C1 segment of cervical spinal cord (tissue), 14 donors: ENCODE measurements at regions not wholly inside any gene's neighbourhood (a gene's known extent, or its start where the extent isn't known, plus 50 kb on each side); places are given as distances from the start of the nearest gene placed in this dataset.
A peak's percentile ranks its signal among the peaks of the same experiment; 100 is the strongest.
"Not testable (repeated sequence)": the region's sequence is repeated elsewhere in the genome, so short reads cannot be mapped to it uniquely, and the experiment has no call there.

Experiments used
- DNase-seq, 14 donors: peaks; one replicate each; lab custom pipeline; 2025; lab: John Stamatoyannopoulos, UW

DNA sequence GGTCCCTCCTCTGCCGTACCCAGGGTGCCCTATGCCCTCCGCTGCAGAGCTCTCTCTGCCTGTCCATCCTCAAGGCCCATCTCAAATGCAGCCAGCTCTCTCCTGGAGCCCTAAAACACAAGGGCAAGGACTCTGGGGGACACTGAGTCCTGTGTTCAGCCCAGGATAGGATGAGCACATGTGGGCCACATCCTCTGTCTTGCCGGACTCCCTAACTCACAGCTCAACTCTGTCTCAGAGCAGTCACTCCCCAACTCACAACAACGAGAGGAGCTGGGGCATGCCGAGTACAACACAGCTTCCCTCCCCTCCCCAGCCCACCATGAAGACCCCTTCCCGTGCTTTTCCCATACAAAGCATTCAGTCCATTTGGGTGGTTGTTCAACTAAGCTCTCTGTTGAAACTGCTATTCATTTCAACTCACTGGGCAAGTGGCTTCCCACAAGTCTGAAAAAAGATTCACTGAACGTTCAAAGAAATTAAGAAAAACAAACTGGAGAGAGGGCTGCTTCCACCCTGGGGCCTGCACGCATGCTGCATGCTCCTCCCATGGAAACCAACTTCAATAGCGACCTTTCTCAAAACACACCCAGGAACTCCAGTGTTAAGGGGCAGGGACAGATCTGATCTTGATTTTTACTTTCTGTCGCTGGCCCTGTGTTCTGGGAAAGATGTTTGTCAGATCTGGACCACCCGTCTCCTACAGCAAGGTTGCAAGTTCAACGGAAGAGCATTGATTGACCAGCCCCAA, 124.3 kb upstream of the IGF1R start:
- no peak for DNase-seq

DNA sequence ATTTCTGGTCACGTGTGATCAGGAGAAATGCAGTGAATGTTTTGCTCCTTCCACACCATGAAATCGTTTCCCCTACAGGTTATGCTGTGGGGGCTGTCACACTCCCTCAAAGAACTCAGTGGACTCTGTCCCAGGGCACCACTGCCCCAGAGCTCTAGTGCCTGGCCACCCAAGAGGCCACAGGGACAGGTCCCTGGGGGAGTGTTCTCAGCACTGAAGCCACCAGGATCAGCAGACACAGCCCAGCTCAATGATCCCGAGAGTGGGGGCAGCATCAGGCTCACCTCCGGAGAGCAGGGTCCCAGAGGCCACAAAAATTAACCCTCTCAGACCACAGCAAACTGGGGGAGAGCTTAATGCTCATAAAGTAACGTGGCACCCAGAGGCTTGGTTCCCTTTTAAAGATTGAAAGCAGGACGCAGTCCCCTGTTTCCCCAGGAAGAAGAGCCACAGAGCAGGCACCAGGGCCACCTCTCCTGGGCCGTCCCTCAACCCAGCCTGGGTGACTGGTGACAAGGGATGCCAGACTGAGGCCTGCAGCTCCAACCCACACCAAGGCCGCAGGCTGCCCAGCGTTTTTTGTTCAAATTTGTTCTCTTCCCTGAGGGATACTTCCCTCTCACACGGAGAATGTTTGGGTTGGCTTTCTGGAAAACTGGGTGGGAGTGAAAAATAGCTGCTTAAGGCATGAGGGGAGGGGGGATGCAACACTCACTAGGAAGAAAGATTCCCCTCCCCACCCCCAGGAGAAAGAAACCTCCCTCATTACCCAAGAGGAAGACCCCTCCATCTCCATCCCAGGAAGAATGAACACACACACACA, 123.3 kb upstream of the IGF1R start:
- no peak for DNase-seq

DNA sequence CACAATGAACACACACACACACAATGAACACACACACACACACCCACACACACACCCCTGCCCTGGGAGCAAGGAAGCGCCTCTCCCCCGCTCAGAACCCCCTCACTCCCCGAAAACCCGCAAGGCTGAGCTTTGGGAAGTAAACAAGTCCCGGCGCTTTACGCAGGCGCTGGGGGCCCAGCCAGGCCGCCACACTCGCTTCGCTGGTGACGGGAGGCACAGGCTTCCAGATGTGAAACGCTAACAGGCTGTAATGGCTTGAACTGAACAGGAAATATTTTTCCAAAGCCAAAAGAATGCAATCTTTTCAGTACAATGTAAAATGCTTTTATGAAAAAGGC, 122.7 kb upstream of the IGF1R start:
- no peak for DNase-seq

DNA sequence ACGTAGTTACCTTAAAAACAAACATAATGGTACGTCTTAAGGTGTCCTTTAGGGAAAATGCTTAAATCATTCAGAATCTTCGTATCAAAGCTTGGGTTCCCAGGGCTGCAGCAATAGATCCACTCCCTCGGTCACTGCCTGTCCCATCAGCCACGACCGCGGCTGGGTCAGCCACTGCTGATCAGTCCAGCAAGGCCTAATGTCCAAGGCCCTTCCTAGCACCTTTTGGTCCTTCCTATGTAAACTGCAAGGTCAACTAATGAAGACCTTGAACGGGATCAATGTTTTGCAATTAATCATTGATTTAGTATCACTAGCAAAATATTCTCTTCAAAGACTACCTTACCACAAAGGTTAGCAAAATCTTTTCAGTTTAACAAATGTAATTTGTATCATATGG, 122.2 kb upstream of the IGF1R start:
- no peak for DNase-seq

DNA sequence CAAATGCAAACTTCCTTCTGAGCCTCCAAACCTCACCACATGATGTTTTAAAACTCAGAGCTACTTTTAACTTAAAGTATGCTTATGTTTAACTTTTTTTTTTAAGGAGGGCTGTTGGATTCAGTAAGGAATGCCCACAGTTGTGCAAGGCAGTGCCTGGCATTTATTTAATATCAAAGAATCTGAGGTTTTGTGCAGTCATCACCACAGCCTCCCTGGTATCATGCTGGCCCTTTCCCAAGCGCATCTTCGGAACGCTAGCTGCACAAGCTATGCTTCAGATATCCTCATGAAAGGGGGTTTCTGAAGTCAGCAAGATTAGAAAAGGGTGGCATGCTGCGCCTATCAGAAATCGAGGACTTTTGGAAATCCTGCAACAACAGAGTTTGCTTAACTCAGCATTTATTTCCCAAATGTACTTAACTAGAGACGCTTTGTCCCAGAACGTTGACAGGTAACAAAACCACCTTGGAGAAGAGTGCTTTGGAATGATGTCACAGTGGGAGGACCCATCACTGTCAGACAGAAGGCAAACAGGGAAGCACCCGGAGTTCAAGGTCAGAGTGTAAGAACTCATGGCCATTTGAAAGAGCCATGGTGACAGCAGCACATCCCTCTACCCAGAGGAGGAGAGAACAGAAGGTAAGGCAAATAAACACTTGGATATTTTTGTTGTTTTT, 120.2 kb upstream of the IGF1R start:
- DNase-seq = no peak

DNA sequence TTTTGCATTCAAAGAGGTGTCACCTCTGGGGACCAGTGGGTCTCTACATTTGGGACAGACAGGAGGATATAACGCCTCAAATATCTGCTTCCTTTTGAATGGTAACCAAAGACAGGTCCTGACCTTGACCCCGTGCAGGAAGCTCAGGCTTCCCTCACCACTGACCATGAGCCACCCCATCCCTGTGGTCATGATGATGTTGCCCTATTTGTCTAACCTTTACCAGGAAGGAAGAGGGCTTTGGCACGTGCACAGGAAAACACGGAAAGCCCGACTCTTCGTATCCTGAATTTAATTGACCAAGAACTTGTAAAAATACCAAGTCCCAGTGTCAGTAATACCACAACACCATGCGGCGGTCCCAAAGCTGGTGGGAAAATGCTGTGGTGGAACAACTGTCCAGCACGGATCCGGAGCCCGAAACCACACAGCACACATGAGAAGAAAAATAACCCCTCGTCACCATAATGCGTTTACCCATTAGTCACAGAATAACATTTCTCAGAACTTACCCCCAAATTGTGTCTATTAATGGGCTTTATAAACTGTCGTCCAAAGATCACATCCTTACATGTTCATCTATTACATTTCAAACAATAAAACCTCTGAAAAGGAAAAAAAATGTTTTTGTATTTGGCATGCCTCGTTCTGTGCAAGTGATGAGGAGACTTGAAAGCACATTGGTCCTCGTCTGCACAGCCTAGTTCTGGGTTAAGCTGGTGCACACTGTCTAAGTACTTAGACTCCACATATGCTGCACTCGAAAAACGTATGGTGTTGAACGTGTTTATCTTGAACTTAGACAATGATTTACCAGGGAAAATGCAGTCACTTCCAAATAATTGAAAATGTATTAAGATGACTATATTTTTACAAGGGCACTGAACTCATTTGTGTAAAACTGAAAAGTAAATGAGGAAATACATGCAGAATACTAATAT, 118.9 kb upstream of the IGF1R start:
- no peak for DNase-seq

DNA sequence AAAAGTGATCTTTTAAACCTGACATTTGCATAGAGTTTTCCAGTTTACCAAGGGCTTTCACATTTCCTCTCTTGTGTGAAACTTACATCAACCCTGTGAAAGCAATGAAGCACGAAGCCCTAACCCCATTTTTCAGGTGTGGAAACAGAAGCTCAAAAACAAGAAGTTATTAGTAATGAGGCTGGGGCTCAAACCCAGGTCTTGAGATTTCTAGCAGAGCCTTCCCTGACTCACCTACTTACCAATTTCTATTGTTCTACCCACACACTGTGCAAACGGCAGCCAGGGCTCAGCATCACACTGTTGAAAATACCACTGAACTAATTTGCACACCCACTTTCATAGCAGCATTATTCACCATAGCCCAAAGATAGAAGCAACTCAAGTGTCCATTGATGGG, 117.8 kb upstream of the IGF1R start:
- no peak for DNase-seq

DNA sequence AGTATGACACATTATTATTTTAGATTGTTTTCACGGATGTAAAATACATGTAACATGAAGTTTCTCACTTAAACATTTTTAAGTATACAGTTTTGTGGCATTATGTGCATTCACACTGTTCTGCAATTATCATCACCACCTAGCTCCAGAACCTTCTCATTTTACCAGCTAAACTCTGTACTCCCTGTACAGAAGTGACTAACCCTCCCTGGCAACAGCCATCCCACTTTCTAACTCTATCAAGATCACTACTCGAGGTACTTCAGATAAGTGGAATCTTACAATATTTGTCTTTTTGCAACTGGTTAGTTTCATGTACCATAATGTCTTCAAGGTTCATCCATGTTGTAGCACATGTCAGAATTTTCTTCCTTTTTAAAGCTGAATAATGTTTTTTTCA, 116.3 kb upstream of the IGF1R start:
- DNase-seq = no peak

DNA sequence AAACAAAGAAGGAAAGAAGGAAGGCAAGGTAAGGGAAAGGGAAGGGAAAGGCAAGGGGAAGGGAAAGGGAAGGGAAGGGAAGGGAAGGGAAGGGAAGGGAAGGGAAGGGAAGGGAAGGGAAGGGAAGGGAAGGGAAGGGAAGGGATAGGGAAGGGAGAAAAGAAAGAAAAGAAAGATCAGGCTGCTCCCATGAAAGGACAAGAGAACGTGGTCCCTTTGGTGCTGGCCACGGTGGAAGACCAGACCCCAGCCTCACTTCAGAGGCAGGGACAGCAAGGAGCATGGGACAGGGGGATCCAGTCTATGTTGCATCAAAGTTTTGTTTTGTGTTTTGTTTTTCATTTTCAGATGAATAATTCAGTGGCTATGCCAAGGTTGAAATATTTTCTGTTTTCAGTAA, 111.4 kb upstream of the IGF1R start:
- DNase-seq = no peak

DNA sequence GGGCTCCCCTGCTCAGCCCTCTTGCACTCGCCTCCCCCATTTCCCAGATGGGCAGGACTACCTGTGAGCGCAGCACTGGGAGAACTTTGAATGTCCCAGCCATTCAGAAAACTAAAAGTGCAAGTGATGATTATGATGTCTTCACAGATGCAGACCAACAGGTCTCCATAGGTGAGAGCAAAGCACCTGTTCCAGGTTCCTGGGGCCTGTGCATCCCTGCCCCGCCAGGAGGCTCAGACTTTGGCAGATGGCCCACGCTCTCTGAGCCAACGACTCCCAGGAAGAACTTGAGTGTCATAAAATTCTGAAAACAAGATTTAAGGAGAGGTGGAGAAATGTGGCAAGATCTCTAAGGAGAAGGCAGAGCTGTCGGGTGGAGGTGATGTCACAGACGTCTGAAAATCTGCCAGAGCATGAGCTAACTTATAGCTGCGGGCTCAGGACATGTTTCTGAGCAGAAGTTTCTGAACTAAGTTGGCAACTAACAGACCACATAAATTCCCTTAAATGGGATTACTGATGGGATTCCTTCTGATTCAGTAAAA, 110.8 kb upstream of the IGF1R start:
- DNase-seq = no peak

DNA sequence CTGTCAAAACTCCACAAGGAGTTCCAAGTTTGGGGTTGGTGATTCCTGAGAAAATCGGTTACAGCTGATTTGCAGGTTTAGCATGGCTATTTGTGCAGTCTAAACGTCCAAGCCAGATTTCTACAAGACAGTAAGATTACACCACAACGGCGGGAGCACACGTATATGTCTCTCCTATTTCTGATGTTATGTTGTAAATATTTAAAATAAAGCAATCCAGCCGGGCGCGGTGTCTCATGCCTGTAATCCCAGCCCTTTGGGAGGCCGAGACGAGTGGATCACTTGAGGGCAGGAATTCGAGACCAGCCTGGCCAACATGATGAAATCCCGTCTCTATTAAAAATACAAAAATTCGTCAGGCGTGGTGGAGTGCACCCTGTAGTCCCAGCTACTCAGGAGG, 106.8 kb upstream of the IGF1R start:
- no peak for DNase-seq

DNA sequence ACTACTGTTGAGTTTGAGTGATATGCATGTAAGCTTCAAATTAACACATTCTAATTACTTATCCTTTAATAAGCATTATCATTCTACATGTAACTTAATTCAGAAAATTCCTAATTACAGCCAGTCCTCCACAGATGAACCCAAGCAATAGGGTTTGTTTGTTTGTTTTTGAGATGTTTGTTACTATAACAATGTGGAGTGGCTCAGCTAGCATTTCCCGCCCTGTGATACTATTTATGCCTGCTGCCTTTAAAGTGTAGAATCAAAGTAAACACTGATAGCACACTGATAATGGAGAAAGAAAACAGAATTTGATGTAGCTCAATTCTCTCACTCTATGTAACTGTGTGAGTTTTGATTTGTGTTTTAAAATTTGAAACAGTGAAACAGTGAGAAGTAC, 105.1 kb upstream of the IGF1R start:
- no peak for DNase-seq

DNA sequence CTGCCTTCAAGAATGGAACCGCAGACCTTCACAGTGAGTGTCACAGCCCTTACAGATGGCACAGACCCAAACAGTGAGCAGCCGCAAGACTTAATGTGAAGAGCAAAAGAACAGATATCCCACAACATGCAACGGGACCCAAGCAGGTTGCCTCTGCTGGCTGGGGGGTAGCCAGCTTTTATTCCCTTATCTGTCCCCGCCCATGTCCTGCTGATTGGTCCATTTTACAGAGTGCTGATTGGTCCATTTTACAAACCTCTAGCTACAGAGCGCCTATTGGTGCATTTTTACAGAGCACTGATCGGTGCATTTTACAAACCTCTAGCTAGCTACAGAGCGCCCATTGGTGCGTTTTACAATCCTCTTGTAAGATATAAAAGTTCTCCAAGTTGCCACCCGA, 102.0 kb upstream of the IGF1R start:
- no peak for DNase-seq

DNA sequence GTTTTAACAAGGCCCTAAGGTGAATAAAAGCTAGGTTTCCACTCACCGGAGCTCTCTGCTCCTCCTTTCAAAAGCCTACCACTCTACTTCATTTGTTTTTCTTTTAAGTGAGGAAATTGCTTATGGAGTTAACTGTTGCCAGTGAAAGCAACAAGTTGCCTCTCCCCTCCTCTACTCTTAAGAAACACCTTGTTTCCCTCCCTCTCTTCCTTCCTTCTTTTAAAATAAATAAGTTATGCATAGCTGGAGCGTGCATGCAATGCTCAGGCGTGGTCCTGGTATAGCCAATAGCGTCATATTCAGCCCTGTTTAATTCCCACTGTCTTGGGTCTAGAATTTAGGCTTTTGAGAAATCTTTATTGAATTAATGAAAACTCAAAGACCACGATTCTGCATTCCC, 101.1 kb upstream of the IGF1R start:
- no peak for DNase-seq

DNA sequence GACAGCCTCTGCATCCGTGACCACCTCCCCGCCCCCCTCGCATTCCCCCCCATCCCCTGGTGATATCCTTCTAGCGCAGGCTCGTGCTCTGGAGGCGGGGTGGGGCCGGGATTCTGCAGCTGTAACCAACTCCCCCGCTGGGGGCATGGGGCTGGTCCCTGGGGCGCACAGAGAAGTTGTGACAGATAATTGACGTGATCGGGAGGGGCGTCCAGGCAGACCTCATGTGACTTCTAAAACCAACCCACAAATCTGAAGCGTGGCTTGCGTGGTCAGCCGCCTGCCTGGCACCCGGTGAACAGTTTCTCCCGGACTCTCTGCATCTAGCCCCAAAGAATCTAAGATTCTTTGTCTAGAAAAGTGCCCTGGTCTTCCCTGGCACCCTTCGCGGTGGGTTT, 100.6 kb upstream of the IGF1R start:
- peak in 8 of 14 donors; percentile 3 to 62 (median 38) for DNase-seq

DNA sequence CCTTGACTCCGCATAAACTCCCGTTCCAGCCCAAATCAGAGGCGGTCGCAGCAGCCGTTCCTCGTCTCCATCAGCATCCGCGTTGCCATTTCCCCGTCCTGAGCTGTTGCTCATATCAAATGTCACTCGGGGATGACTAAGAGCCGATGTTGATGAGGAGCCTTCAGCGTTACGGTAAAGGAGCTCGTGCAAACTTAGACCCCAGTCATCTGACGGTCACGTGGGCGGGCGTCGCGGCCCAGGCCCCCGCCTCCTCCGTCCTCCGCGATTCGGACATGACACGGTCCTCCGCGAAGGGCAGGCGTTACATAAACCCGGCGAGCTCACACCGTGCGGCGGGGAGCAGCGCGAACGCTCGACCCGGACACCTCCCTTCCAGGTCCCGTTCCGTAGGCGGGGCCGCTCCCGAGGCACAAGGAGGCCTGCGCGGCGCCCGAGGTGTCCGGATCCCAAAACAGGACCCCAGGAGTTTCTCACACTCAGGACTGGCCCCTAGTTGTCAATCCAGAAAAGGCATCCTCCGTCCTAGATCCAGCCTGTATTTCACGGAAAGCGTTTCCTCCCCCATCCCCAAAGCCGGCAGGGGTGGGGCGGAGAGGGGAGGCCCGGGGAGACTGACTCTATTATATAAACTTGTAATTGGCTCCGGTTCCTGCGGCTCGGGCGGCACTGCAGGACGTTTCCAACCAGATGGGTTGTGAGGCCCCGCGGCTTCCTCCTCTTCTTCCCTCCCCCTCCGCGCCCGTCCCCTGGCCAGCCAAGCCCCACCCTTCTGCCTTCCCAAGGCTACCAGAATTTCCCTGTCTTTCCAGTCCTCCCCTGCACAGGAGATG, 100.0 kb upstream of the IGF1R start:
- DNase-seq = peak in 13 of 14 donors; percentile 2 to 75 (median 50)

DNA sequence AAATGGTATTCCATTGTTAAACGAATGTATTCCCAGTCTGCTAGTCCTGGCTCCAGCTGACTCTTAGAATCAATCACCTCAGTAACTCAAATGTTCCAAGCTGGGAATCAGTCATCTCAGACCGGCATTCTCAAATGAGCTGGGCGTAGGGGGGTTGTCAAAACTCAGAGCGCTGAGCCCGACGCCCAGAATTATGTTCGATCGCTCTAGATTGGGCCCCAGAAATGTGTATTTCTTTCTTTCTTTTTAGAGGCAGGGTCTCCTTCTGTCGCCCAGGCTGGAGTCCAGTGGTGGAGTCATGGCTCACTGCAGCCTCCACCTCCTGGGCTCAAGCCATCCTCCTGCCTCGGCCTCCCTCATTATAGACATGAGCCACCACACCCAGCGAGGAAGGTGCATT, 99.3 kb upstream of the IGF1R start:
- DNase-seq = no peak

DNA sequence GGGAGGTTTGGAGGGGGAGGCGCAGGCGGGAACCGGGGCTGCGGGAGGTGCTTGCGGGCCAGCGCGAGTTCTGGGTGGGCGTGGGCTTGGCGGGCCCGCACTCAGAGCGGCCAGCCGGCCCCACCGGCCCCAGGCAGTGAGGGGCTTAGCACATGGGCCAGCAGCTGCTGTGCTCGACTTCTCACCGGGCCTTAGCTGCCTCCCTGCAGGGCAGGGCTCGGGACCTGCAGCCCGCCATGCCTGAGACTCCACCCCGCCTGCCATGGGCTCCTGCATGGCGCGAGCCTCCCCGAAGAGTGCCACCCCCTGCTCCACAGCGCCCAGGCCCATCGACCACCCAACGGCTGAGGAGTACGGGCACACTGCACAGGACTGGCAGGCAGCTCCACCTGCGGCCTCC, 98.6 kb upstream of the IGF1R start:
- no peak for DNase-seq

DNA sequence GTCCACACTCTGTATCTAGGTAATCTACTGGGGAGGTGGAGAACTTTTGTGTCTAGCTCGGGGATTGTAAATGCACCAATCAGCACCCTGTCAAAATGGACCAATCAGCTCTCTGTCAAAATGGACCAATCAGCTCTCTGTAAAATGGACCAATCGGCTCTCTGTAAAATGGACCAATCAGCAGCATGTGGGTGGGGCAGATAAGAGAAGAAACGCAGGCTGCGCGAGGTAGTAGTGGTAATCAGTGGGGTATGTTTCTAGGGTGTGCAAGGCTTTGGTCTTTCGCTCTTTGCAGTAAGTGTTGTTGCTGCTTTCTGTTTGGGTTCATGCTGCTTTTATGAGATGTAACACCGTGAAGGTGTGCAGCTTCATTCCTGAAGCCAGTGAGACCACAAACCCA, 98.0 kb upstream of the IGF1R start:
- DNase-seq = not testable (repeated sequence)

DNA sequence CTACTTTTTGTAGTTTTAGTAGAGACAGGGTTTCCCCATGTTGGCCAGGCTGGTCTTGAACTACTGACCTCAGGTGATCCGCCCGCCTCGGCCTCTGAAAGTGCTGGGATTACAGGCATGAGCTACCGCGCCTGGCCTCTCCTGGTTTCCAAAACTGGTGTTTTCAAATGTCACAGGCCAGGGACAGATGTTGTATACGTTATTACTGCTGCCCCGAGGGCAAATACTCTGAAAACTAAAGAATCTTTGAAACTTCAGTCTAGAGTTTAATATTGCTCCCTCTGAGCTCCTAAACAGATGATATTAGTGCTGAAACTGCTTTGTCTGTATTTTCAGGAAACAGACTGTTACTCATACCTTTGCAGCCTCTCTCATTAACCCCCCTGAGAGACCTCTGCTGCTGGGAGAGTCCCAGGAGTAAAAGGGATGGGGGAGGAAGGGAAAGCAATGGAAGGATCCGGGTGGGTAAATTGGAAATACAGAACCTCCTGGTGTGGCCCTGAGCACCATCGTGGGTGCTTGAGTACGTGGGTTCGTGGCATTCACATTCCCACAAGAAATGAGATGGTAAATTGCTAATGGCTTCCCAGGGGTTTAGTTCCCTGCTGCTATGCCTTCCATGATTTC, 96.3 kb upstream of the IGF1R start:
- no peak for DNase-seq
